GM23338 (cell line): ENCODE measurements at regions not wholly inside any gene's neighbourhood (a gene's known extent, or its start where the extent isn't known, plus 50 kb on each side); places are given as distances from the start of the nearest gene placed in this dataset.

Experiments used
- ATAC-seq: fragments of 200-7000 bp; cut with Tn5 transposase; 3 replicates; pipeline ENCODE4 v1.9.1; 2020
- DNase-seq: peaks from one replicate; pipeline ENCODE4 v3.0.0-alpha.2; 2015; ENCODE audit warnings: low spot score
- H2AFZ ChIP-seq: fragments of 200-600 bp; sonication (generic); 2 replicates; pipeline ENCODE4 v1.8.0; 2016; ENCODE audit warnings: antibody characterized with exemption, mild to moderate bottlenecking, moderate library complexity
- H3F3A ChIP-seq: fragments of 200-600 bp; sonication (generic); replicated peaks from 2 replicates; pipeline ENCODE4 v1.8.0; 2017; ENCODE audit warnings: antibody characterized with exemption, mixed run types, low read depth
- H3K27ac ChIP-seq: fragments of 200-600 bp; sonication (generic); 2 replicates; pipeline ENCODE4 v1.6.1; 2016; ENCODE audit warnings: low read depth
- H3K27me3 ChIP-seq: fragments of 200-600 bp; sonication (generic); 2 replicates; pipeline ENCODE4 v1.8.0; 2016; ENCODE audit warnings: mild to moderate bottlenecking, mixed run types, moderate library complexity; ENCODE audit not compliant: insufficient read depth
- H3K36me3 ChIP-seq: fragments of 200-600 bp; sonication (generic); 2 replicates; pipeline ENCODE4 v1.8.0; 2016; ENCODE audit warnings: mild to moderate bottlenecking; ENCODE audit not compliant: insufficient read depth
- H3K4me1 ChIP-seq: fragments of 200-600 bp; sonication (generic); 2 replicates; pipeline ENCODE4 v1.8.0; 2016; ENCODE audit warnings: mild to moderate bottlenecking, moderate library complexity; ENCODE audit not compliant: insufficient read depth
- H3K4me2 ChIP-seq: fragments of 200-600 bp; sonication (generic); 2 replicates; pipeline ENCODE4 v1.7.1; 2017; ENCODE audit warnings: mixed run types
- H3K4me3 ChIP-seq: fragments of 200-600 bp; sonication (generic); 2 replicates; pipeline ENCODE4 v1.6.1; 2016; ENCODE audit warnings: mixed run types
- H3K79me2 ChIP-seq: fragments of 200-600 bp; sonication (generic); replicated peaks from 2 replicates; pipeline ENCODE4 v1.8.0; 2017; ENCODE audit warnings: mild to moderate bottlenecking; ENCODE audit not compliant: insufficient read depth
- H3K9me2 ChIP-seq: fragments of 200-600 bp; sonication (generic); 2 replicates; pipeline ENCODE4 v1.8.0; 2017; ENCODE audit not compliant: insufficient read depth
- H4K20me1 ChIP-seq: fragments of 200-600 bp; sonication (generic); replicated peaks from 2 replicates; pipeline ENCODE4 v1.8.0; 2017; ENCODE audit warnings: mild to moderate bottlenecking; ENCODE audit not compliant: insufficient read depth
- H3K27ac Mint-ChIP-seq: 2 replicates; pipeline ENCODE4 v1.8.0; 2020; ENCODE audit warnings: inconsistent platforms, mild to moderate bottlenecking, moderate library complexity, mixed read lengths
- H3K27me3 Mint-ChIP-seq: 3 replicates; pipeline ENCODE4 v1.8.0; 2022; ENCODE audit warnings: low read depth, mild to moderate bottlenecking, moderate library complexity, mixed read lengths, inconsistent platforms; ENCODE audit not compliant: insufficient read depth, poor library complexity
- H3K36me3 Mint-ChIP-seq: 3 replicates; pipeline ENCODE4 v1.8.0; 2021; ENCODE audit warnings: low read depth, mild to moderate bottlenecking, inconsistent platforms, moderate library complexity, mixed read lengths
- H3K4me1 Mint-ChIP-seq: 3 replicates; pipeline ENCODE4 v1.8.0; 2020; ENCODE audit warnings: mild to moderate bottlenecking, inconsistent platforms, mixed read lengths
- H3K4me3 Mint-ChIP-seq: 3 replicates; pipeline ENCODE4 v1.8.0; 2021; ENCODE audit warnings: moderate library complexity, mild to moderate bottlenecking, inconsistent platforms, mixed read lengths
- H3K9me3 Mint-ChIP-seq: 3 replicates; pipeline ENCODE4 v1.8.0; 2020; ENCODE audit warnings: moderate library complexity, mild to moderate bottlenecking, inconsistent platforms, mixed read lengths
- CTCF ChIP-seq, 2 experiments: fragments of 200-600 bp in 1 of 2; sonication (generic) in 1 of 2; conservative IDR thresholded peaks; 2 replicates each; pipeline versions ENCODE4 v1.5.1 to v1.6.1; 2016 to 2017; ENCODE audit warnings: antibody characterized with exemption in 2 of 2, low read depth in 2 of 2, mild to moderate bottlenecking in 2 of 2, moderate library complexity in 1 of 2
- EZH2 ChIP-seq: fragments of 200-600 bp; sonication (generic); IDR thresholded peaks from one replicate; pipeline ENCODE4 v1.8.0; 2017; ENCODE audit warnings: antibody characterized with exemption, mild to moderate bottlenecking, low read depth; ENCODE audit not compliant: unreplicated experiment
- EZH2phosphoT487 ChIP-seq: fragments of 200-600 bp; sonication (generic); IDR thresholded peaks from one replicate; pipeline ENCODE4 v1.8.1; 2018; ENCODE audit warnings: antibody characterized with exemption; ENCODE audit not compliant: unreplicated experiment
- JUNB ChIP-seq: IDR thresholded peaks from one replicate; pipeline ENCODE4 v1.6.1; 2016; ENCODE audit warnings: antibody characterized with exemption; ENCODE audit not compliant: unreplicated experiment
- POLR2AphosphoS5 ChIP-seq: IDR thresholded peaks from 2 replicates; pipeline ENCODE4 v1.6.1; 2016; ENCODE audit warnings: antibody characterized with exemption, low read depth
- STAT1 ChIP-seq: IDR thresholded peaks from one replicate; pipeline ENCODE4 v1.6.1; 2016; ENCODE audit warnings: antibody characterized with exemption; ENCODE audit not compliant: unreplicated experiment
- ZNF114 ChIP-seq: fragments of 250-450 bp; sonication (Bioruptor Pico); IDR thresholded peaks from 2 replicates; pipeline ENCODE4 v1.5.0; 2020; ENCODE audit warnings: mild to moderate bottlenecking, moderate library complexity
- ZNF331 ChIP-seq: fragments of 250-450 bp; sonication (Bioruptor Pico); IDR thresholded peaks from 2 replicates; pipeline ENCODE4 v1.5.0; 2020; ENCODE audit warnings: low read depth, mild to moderate bottlenecking, moderate library complexity
- TF ChIP-seq, protein P1 (sequence below): IDR thresholded peaks from 2 replicates; pipeline ENCODE4 v1.6.1; 2016; ENCODE audit warnings: antibody characterized with exemption

- no peaks in the 10 kb centered on the region for H3K27me3 Mint-ChIP-seq
- H3K79me2 ChIP-seq, result no peaks in the 10 kb centered on the region
- DNase-seq, result no peak
Measured at GRCh38 chr5:126208691-126209090, 214.5 kb upstream of the GRAMD2B start.

DNA sequence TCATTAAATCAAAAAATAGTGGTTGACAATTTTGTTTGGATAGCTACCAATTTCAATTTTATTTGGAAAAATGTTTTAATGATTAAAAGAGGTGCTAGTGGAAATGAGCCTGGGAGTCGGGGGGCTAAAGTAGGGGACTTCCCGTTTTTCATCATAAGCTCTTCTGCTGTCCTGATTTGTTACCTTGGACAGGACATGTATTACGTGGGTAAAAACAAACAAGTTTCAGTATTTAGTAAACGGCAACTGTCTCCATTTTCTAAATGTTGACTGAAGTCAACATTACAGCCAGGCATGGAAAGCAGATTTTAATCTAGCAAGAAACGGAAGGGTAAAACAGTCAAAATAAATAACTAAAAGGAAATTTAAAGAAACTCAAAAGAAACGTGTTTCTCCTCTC lies 212.3 kb upstream of the GRAMD2B start:
- Histone ChIP-seq H4K20me1 (no peaks in the 10 kb centered on the region), H3K9me2 (no peaks in the 10 kb centered on the region), H3K36me3 (no peaks in the 10 kb centered on the region), H3K4me3 (no peak overlapping the region), H3K27me3 (no peaks in the 10 kb centered on the region), H3K27ac (no peak overlapping the region), H3K4me2 (no peak overlapping the region), H2AFZ (no peak overlapping the region), H3F3A (no peaks in the 10 kb centered on the region), H3K4me1 (no peaks in the 10 kb centered on the region; the same call in 1 of the 2 replicates), H3K79me2 (no peaks in the 10 kb centered on the region)
- Mint-ChIP-seq H3K4me3 (no peak overlapping the region), H3K27me3 (no peaks in the 10 kb centered on the region), H3K4me1 (peaks cover 4% of the 10 kb centered on the region; the same call in 2 of the 3 replicates), H3K36me3 (peaks cover 6% of the 10 kb centered on the region; the same call in 2 of the 3 replicates), H3K9me3 (peaks cover 5% of the 10 kb centered on the region; the same call in 1 of the 3 replicates), H3K27ac (no peak overlapping the region)
- ATAC-seq, result no peak
- DNase-seq, result no peak
- TF ChIP-seq, protein P1, sequence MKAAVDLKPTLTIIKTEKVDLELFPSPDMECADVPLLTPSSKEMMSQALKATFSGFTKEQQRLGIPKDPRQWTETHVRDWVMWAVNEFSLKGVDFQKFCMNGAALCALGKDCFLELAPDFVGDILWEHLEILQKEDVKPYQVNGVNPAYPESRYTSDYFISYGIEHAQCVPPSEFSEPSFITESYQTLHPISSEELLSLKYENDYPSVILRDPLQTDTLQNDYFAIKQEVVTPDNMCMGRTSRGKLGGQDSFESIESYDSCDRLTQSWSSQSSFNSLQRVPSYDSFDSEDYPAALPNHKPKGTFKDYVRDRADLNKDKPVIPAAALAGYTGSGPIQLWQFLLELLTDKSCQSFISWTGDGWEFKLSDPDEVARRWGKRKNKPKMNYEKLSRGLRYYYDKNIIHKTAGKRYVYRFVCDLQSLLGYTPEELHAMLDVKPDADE, result no peak
- TF ChIP-seq EZH2phosphoT487 (no peak), ZNF114 (CRISPR knock-in tag) (no peak), POLR2AphosphoS5 (no peak), ZNF331 (CRISPR knock-in tag) (no peak)

More at GRCh38 chr5:126208691-126209090, 214.5 kb upstream of the GRAMD2B start:
- no peak overlapping the region for H3K27ac ChIP-seq
- Mint-ChIP-seq H3K4me1 (peaks cover 4% of the 10 kb centered on the region; the same call in 2 of the 3 replicates), H3K9me3 (peaks cover 5% of the 10 kb centered on the region; the same call in 1 of the 3 replicates), H3K4me3 (no peak overlapping the region), H3K27ac (no peak overlapping the region), H3K36me3 (peaks cover 6% of the 10 kb centered on the region; the same call in 2 of the 3 replicates)
- H3K4me2 ChIP-seq, result no peak overlapping the region
- H3F3A ChIP-seq, result no peaks in the 10 kb centered on the region
- H3K27me3 ChIP-seq, result no peaks in the 10 kb centered on the region
- no peaks in the 10 kb centered on the region for H4K20me1 ChIP-seq
- no peak overlapping the region for H2AFZ ChIP-seq
- H3K4me3 ChIP-seq, result no peak overlapping the region
- no peaks in the 10 kb centered on the region for H3K36me3 ChIP-seq
- no peaks in the 10 kb centered on the region; the same call in 1 of the 2 replicates for H3K4me1 ChIP-seq
- no peak for ATAC-seq
- 0 out of 2 replicates have a peak, but pooled peaks cover 5% of the 10 kb centered on the region for H3K9me2 ChIP-seq
- TF ChIP-seq, protein P1, result no peak
- no peak for TF ChIP-seq CTCF (conservative IDR thresholded peaks at IDR 0.05; ENCODE audit: low read depth in 2 of 2)
- no peak for TF ChIP-seq STAT1
- TF ChIP-seq JUNB, result no peak
- no peak for TF ChIP-seq EZH2
- no peak for TF ChIP-seq ZNF114 (CRISPR knock-in tag)
- TF ChIP-seq ZNF331 (CRISPR knock-in tag), result no peak
